HG02884 (cell line): ENCODE measurements at regions not wholly inside any gene's neighbourhood (a gene's known extent, or its start where the extent isn't known, plus 50 kb on each side); places are given as distances from the start of the nearest gene placed in this dataset.
"Not testable (repeated sequence)": the region's sequence is repeated elsewhere in the genome, so short reads cannot be mapped to it uniquely, and the experiment has no call there.

Source experiments
- ATAC-seq: cut with Tn5 transposase; IDR thresholded peaks from one replicate; pipeline ENCODE4 v1.9.1; 2021; ENCODE audit warnings: mild to moderate bottlenecking, moderate library complexity; ENCODE audit not compliant: unreplicated experiment

- ATAC-seq: no peak
Measured at GRCh38 chr13:39803156-39803555, 147.7 kb downstream of the COG6 start.

DNA sequence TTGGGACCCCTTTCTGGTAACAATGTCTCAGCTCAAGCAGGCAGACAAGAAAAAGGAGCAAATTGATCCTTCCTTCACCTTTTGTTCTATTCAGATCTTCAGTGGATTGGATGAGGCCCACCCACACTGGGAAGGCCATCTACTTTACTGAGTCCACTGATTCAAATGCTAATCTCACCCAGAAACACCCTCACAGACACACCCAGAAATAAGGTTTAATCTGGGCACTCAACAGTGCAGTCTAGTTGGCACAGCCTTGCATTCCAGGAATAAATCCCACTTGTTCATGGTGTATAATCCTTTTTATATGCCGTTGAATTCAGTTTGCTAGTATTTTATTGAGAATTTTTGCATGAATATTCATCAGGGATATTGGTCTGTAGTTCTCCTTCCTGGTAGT, 148.4 kb downstream of the COG6 start:
- no peak for ATAC-seq

GRCh38 chr13:39804332-39805210, 149.1 kb downstream of the COG6 start:
- no peak for ATAC-seq

DNA sequence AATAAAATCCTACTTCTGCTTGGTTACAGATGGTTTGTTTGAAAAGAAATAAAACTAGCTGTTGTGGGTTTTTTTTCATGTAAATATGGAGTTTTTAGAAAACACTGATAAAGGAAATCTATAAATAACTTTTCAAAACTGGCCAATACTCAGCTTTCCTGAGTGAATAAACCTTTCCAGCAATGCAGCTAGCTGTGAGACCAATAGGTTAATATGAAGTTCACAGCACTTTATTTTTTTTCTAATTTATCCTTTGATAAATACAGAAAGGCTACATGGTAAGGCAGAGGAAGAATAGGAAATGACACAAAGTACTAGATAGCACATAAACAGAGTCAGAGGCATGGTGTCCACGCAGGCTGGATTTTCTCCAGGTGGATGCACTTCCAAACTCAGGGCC, 154.0 kb downstream of the COG6 start:
- no peak for ATAC-seq

DNA sequence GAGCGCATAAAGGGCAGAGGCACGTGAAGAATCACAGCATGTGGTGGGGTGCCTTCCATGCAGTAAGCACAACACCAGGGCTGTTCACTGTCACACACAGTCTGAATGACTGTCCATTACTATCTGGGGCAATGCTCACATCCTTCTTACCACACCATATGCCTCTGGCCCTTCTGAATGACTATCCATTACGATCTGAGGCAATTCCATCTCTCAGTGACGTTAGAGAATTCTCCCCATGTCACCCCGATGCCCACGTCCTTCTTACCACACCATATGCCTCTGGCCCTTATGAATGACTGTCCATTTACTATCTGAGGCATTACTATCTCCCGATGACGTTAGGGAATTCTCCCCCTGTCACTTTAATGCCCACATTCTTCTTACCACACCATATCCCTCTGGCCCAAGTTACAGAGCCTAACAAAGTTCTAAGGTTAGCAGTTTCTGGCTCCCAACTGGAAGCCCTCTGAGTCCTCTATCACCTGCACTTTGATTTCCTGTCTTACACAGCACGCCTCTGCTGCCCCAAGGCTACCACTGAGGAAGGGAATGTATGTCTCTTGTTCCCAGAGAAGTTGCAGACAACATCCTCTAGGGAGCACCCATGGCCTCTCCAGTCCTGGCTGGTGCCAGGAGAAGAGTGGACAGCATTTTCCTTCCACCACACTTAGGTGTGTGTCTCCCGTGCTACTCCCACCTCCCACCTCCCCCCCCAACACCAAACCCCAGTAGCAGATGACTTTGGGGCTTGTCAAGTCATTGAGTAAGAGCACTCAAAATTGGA, 154.8 kb downstream of the COG6 start:
- no peak for ATAC-seq

DNA sequence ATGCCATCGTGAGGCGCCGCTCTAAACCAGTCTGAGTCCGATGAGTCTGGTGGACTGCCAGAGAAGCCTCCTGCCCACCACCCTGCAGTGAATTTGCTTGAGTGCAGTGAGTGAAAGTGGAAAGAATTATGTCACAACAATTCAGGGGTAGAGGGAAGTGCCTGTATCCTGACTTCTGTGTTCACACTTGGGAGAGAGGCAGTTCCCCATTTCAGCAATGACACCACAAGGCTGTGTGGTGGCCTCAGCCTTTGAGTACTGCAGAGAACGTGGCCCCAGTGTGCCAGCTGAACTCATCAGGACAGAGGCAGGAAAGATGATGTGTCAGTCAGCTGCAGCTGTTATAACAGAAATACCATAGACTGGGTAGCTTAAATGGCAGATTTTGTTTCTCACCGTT, 155.6 kb downstream of the COG6 start:
- ATAC-seq: no peak

GRCh38 chr13:39811696-39812095, 156.2 kb downstream of the COG6 start:
- no peak for ATAC-seq

- ATAC-seq: no peak
Measured at GRCh38 chr13:39815345-39816111, 160.1 kb downstream of the COG6 start.

DNA sequence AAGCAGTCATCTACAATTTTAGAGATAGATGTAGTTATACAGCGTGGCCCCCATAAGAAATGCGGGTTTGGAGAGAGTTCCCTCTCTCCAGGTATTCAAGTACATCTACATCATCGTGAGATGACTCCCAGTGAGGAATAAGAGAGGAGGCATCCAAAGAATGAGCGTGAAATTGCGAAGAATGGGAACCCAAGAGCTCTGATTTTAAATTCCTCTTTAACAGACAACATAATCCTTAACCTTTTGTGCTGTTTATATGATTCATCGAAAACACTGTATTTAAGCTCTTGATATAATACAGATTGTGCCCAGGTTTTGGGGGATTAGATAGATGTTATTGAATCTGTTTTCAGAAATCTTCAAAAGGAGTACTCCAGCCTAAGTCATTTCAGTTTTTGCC, 161.5 kb downstream of the COG6 start:
- no peak for ATAC-seq

- ATAC-seq: no peak
Measured at GRCh38 chr13:39818953-39819352, 163.5 kb downstream of the COG6 start.

DNA sequence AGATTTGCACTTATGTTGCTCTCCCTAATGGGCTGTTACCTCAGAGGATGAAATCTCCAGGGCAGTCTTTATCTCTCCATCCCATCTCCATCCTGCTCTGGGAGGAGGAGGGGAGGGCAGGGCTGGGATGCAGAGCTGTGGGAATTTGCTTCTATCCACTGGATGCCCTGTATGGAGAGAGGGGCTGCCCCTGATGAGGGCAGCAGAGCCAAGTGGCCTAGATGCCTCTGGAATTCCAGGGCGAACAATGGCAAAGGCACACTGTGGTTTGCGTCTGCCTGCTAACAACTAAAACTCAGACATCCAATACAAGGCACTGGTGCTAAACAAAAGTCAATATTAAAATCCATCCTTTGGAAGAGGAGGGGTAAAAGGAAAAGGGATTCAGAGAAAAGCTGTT, 165.1 kb downstream of the COG6 start:
- no peak for ATAC-seq

DNA sequence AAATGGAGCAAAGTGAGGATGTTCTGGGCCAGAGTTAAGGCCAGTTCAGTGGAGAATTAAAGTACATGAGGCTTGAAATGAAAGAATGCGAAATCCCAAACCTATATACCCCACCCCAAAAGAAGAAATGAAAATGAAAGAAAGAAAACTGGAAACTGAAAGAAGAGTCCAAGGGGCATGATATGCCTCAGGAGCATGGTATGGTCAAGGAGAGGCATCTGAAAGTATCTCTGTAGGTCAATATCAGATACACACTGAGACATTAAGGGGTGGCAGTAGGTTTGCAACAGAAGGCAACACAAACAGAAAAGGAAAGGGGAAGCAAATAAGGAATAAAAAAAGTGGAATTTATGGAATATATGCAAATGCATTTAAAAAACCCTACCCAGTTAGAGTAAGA, 166.5 kb downstream of the COG6 start:
- ATAC-seq: no peak

GRCh38 chr13:39822437-39822836, 167.0 kb downstream of the COG6 start:
- ATAC-seq: no peak

DNA sequence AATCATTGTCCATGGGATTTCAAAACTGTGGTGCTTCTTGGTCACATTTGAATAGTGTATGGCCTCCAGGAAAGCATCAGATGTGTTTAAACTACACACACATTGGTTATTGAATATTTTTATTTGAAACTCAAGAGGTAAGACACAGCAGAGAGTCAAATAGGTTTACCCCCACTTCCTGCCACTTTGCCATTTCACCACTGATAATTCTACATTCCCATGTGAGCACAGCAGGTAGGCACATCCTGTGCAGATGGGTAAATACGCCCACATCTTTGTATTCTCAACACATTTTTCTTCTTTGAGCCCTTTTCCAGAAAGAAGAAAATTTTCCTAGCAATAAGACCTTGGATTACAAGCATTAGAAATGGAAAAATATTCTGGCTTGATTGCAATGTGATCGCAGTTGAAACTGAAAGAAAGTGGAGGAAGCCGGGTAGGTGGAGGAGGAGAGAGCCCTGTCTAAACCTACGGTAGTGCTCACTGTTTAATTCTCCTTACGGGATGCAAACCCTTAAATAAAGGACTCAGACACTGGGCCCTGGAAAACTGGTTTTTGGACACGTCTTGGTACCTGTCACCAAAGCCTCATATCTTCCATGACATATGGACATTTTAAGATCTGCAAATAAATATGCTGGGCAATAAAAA, 167.7 kb downstream of the COG6 start:
- no peak for ATAC-seq

GRCh38 chr13:39825886-39826285, 170.4 kb downstream of the COG6 start:
- ATAC-seq: no peak

- no peak for ATAC-seq
Measured at GRCh38 chr13:39835253-39835652, 179.8 kb downstream of the COG6 start.

- ATAC-seq: peak; percentile 59
Measured at GRCh38 chr13:39836038-39836437, 180.6 kb downstream of the COG6 start.

DNA sequence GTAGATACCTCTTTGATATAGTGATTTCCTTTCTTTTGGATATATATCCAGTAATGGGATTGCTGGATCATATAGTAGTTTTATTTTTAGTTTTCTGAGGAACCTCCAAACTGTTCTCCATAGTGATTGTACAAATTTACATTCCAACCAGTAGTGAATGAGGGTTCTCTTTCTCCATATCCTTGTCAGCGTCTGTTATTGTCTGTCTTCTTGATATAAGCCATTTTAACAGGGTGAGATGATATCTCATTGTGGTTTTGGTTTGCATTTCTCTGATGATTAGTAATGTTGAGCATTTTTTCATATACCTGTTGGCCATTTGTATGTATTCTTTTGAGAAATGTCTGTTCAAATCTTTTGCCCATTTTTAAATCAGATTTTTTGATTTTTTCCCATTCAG, 182.4 kb downstream of the COG6 start:
- not testable (repeated sequence) for ATAC-seq

- ATAC-seq: no peak
Measured at GRCh38 chr13:39840201-39840600, 184.7 kb downstream of the COG6 start.

- no peak for ATAC-seq
Measured at GRCh38 chr13:39847336-39847735, 191.9 kb downstream of the COG6 start.

GRCh38 chr13:39855236-39855635, 199.8 kb downstream of the COG6 start:
- ATAC-seq: no peak
